Mesendoderm (in vitro differentiated cells): ENCODE measurements at regions not wholly inside any gene's neighbourhood (a gene's known extent, or its start where the extent isn't known, plus 50 kb on each side); places are given as distances from the start of the nearest gene placed in this dataset.

Source experiments
- DNase-seq: peaks from one replicate; pipeline ENCODE4 v3.0.0; 2013
- H2AK5ac ChIP-seq: 2 replicates; pipeline ENCODE4 v1.6.1; 2013; ENCODE audit warnings: low read length, inconsistent platforms
- H2BK120ac ChIP-seq: 2 replicates; pipeline ENCODE4 v1.6.1; 2013; ENCODE audit warnings: low read depth, mild to moderate bottlenecking, low read length, moderate library complexity, mixed read lengths
- H2BK15ac ChIP-seq: replicated peaks from 2 replicates; pipeline ENCODE4 v1.6.1; 2013; ENCODE audit warnings: low read depth, mild to moderate bottlenecking, moderate library complexity
- H2BK5ac ChIP-seq: 2 replicates; pipeline ENCODE4 v1.6.1; 2013; ENCODE audit warnings: low read length, inconsistent platforms
- H3K18ac ChIP-seq: 2 replicates; pipeline ENCODE4 v1.6.1; 2013; ENCODE audit warnings: mild to moderate bottlenecking, low read length, mixed read lengths
- H3K23ac ChIP-seq: one replicate; pipeline ENCODE4 v1.6.1; 2013; ENCODE audit warnings: low read length
- H3K27ac ChIP-seq: 2 replicates; pipeline ENCODE4 v1.5.1; 2013; ENCODE audit warnings: low read depth, mild to moderate bottlenecking, inconsistent platforms, low read length, moderate library complexity
- H3K27me3 ChIP-seq: 2 replicates; pipeline ENCODE4 v1.6.1; 2013; ENCODE audit warnings: low read length, control low read depth, mild to moderate bottlenecking, inconsistent platforms; ENCODE audit not compliant: insufficient read depth, poor library complexity
- H3K36me3 ChIP-seq: 2 replicates; pipeline ENCODE4 v1.6.1; 2013; ENCODE audit warnings: low read length, inconsistent platforms; ENCODE audit not compliant: control insufficient read depth, insufficient read depth
- H3K4ac ChIP-seq: one replicate; pipeline ENCODE4 v1.6.1; 2013; ENCODE audit warnings: low read depth, mild to moderate bottlenecking, low read length, moderate library complexity
- H3K4me1 ChIP-seq: 2 replicates; pipeline ENCODE4 v1.6.1; 2013; ENCODE audit warnings: low read depth, low read length, inconsistent platforms; ENCODE audit not compliant: control insufficient read depth
- H3K4me2 ChIP-seq: 2 replicates; pipeline ENCODE4 v1.6.1; 2013; ENCODE audit warnings: low read length
- H3K4me3 ChIP-seq: 2 replicates; pipeline ENCODE4 v1.5.1; 2013; ENCODE audit warnings: mild to moderate bottlenecking, low read length
- H3K56ac ChIP-seq: one replicate; pipeline ENCODE4 v1.6.1; 2013; ENCODE audit warnings: low read length
- H3K79me1 ChIP-seq: 2 replicates; pipeline ENCODE4 v1.6.1; 2013; ENCODE audit warnings: low read length, inconsistent platforms
- H3K79me2 ChIP-seq: 2 replicates; pipeline ENCODE4 v1.6.1; 2013; ENCODE audit warnings: mild to moderate bottlenecking, low read length; ENCODE audit not compliant: control insufficient read depth, insufficient read depth
- H3K9ac ChIP-seq: 2 replicates; pipeline ENCODE4 v1.6.1; 2013; ENCODE audit warnings: low read length, inconsistent platforms
- H4K5ac ChIP-seq: one replicate; pipeline ENCODE4 v1.6.1; 2013; ENCODE audit warnings: low read length
- H4K8ac ChIP-seq: one replicate; pipeline ENCODE4 v1.6.1; 2013; ENCODE audit warnings: low read depth, mild to moderate bottlenecking, control low read depth, low read length, moderate library complexity
- WGBS: extraction: QIAGEN DNeasy Blood & Tissue Kit; methylation state at CpG from one replicate; pipeline ENCODE4 v1.1.7; 2013; ENCODE audit warnings: low lambda C conversion rate, missing lambda C conversion rate; ENCODE audit not compliant: insufficient coverage; ENCODE audit errors: extremely low coverage; 5-methylcytosine and 5-hydroxymethylcytosine counted together

GRCh38 chr2:226618544-226618874, 181.1 kb downstream of the IRS1 start:
- Histone ChIP-seq H4K5ac (no peak overlapping the region), H2AK5ac (no peak overlapping the region), H3K27ac (no peak overlapping the region), H2BK120ac (no peak overlapping the region), H3K4me2 (no peak overlapping the region), H3K4me3 (no peak overlapping the region), H3K56ac (no peak overlapping the region), H2BK5ac (no peak overlapping the region), H3K9ac (no peak overlapping the region), H3K79me1 (no peaks in the 10 kb centered on the region), H3K4me1 (no peaks in the 10 kb centered on the region), H2BK15ac (no peak overlapping the region), H3K27me3 (no peaks in the 10 kb centered on the region), H3K79me2 (no peaks in the 10 kb centered on the region), H3K23ac (no peak overlapping the region), H4K8ac (no peak overlapping the region), H3K36me3 (no peaks in the 10 kb centered on the region), H3K4ac (no peak overlapping the region), H3K18ac (no peak overlapping the region)
- 100% methylated on average over 5 of the region's 6 CpGs for WGBS
- DNase-seq, result no peak

GRCh38 chr2:226615891-226616290, 183.7 kb downstream of the IRS1 start:
- H3K79me1 ChIP-seq, result no peaks in the 10 kb centered on the region
- H3K4ac ChIP-seq, result no peak overlapping the region
- no peak overlapping the region for H2AK5ac ChIP-seq
- DNase-seq, result no peak
- H3K79me2 ChIP-seq, result no peaks in the 10 kb centered on the region
- no peak overlapping the region for H3K23ac ChIP-seq
- H2BK120ac ChIP-seq, result no peak overlapping the region
- no peak overlapping the region for H2BK5ac ChIP-seq
- no peak overlapping the region for H4K8ac ChIP-seq
- H4K5ac ChIP-seq, result no peak overlapping the region
- no peak overlapping the region for H3K27ac ChIP-seq
- no peaks in the 10 kb centered on the region for H3K36me3 ChIP-seq
- no peak overlapping the region for H3K4me3 ChIP-seq
- H3K9ac ChIP-seq, result no peak overlapping the region
- no CpG with 5 or more reads among the region's 2 CpGs for WGBS
- no peak overlapping the region for H3K56ac ChIP-seq
- no peaks in the 10 kb centered on the region for H3K27me3 ChIP-seq
- H3K18ac ChIP-seq, result no peak overlapping the region
- H3K4me2 ChIP-seq, result no peak overlapping the region
- H2BK15ac ChIP-seq, result no peak overlapping the region
- H3K4me1 ChIP-seq, result no peaks in the 10 kb centered on the region

GRCh38 chr2:226611944-226612318, 187.7 kb downstream of the IRS1 start:
- Histone ChIP-seq H3K4me3 (no peak overlapping the region), H2AK5ac (no peak overlapping the region), H2BK120ac (no peak overlapping the region), H3K4me1 (no peaks in the 10 kb centered on the region), H3K27ac (no peak overlapping the region), H2BK15ac (no peak overlapping the region), H3K4me2 (no peak overlapping the region), H4K5ac (no peak overlapping the region), H4K8ac (no peak overlapping the region), H3K36me3 (no peaks in the 10 kb centered on the region), H3K18ac (no peak overlapping the region), H3K56ac (no peak overlapping the region), H3K9ac (no peak overlapping the region), H3K79me2 (no peaks in the 10 kb centered on the region), H3K79me1 (no peaks in the 10 kb centered on the region), H2BK5ac (no peak overlapping the region), H3K4ac (no peak overlapping the region), H3K23ac (no peak overlapping the region), H3K27me3 (no peaks in the 10 kb centered on the region)
- DNase-seq, result no peak
- no CpG with 5 or more reads among the region's 3 CpGs for WGBS

- H3K27me3 ChIP-seq, result no peaks in the 10 kb centered on the region
- H2BK5ac ChIP-seq, result no peak overlapping the region
- H4K8ac ChIP-seq, result no peak overlapping the region
- no peak overlapping the region for H3K23ac ChIP-seq
- no peak overlapping the region for H4K5ac ChIP-seq
- no peak overlapping the region for H3K56ac ChIP-seq
- H3K4me2 ChIP-seq, result no peak overlapping the region
- H2AK5ac ChIP-seq, result no peak overlapping the region
- H2BK120ac ChIP-seq, result no peak overlapping the region
- H2BK15ac ChIP-seq, result no peak overlapping the region
- no peak overlapping the region for H3K18ac ChIP-seq
- WGBS, result no CpG with 5 or more reads among the region's 4 CpGs
- no peak overlapping the region for H3K27ac ChIP-seq
- no peaks in the 10 kb centered on the region for H3K36me3 ChIP-seq
- DNase-seq, result no peak
- H3K4me1 ChIP-seq, result no peaks in the 10 kb centered on the region
- no peak overlapping the region for H3K4ac ChIP-seq
- no peak overlapping the region for H3K9ac ChIP-seq
- H3K79me1 ChIP-seq, result no peaks in the 10 kb centered on the region
- no peak overlapping the region for H3K4me3 ChIP-seq
- H3K79me2 ChIP-seq, result no peaks in the 10 kb centered on the region
Observed at GRCh38 chr2:226611196-226611943, 188.2 kb downstream of the IRS1 start.

- Histone ChIP-seq H3K4me3 (no peak overlapping the region), H3K23ac (no peak overlapping the region), H2BK5ac (no peak overlapping the region), H3K56ac (no peak overlapping the region), H4K8ac (no peak overlapping the region), H3K27ac (no peak overlapping the region), H3K18ac (no peak overlapping the region), H3K4me1 (no peaks in the 10 kb centered on the region), H4K5ac (no peak overlapping the region), H3K79me1 (no peaks in the 10 kb centered on the region), H3K27me3 (no peaks in the 10 kb centered on the region), H3K79me2 (no peaks in the 10 kb centered on the region), H2AK5ac (no peak overlapping the region), H3K9ac (no peak overlapping the region), H3K4ac (no peak overlapping the region), H3K36me3 (no peaks in the 10 kb centered on the region), H3K4me2 (no peak overlapping the region), H2BK120ac (no peak overlapping the region), H2BK15ac (no peak overlapping the region)
- DNase-seq, result no peak
- no CpG with 5 or more reads among the region's 1 CpG for WGBS
Observed at GRCh38 chr2:226609366-226609765, 190.3 kb downstream of the IRS1 start.

GRCh38 chr2:226608451-226608850, 191.2 kb downstream of the IRS1 start:
- H3K36me3 ChIP-seq, result no peaks in the 10 kb centered on the region
- no peak overlapping the region for H2BK5ac ChIP-seq
- no peak overlapping the region for H3K27ac ChIP-seq
- WGBS, result no CpG with 5 or more reads among the region's 5 CpGs
- H2BK15ac ChIP-seq, result no peak overlapping the region
- no peak overlapping the region for H3K56ac ChIP-seq
- no peak overlapping the region for H3K4me3 ChIP-seq
- H2AK5ac ChIP-seq, result no peak overlapping the region
- H4K5ac ChIP-seq, result no peak overlapping the region
- H3K23ac ChIP-seq, result no peak overlapping the region
- DNase-seq, result no peak
- H3K79me2 ChIP-seq, result no peaks in the 10 kb centered on the region
- no peak overlapping the region for H2BK120ac ChIP-seq
- H3K27me3 ChIP-seq, result no peaks in the 10 kb centered on the region
- H3K9ac ChIP-seq, result no peak overlapping the region
- H3K4ac ChIP-seq, result no peak overlapping the region
- no peaks in the 10 kb centered on the region for H3K79me1 ChIP-seq
- no peaks in the 10 kb centered on the region for H3K4me1 ChIP-seq
- no peak overlapping the region for H3K4me2 ChIP-seq
- H4K8ac ChIP-seq, result no peak overlapping the region
- H3K18ac ChIP-seq, result no peak overlapping the region
